COLO829 (cell line): ENCODE measurements at regions not wholly inside any gene's neighbourhood (a gene's known extent, or its start where the extent isn't known, plus 50 kb on each side); places are given as distances from the start of the nearest gene placed in this dataset.

Experiments
- DNase-seq: peaks from one replicate; pipeline ENCODE4 v3.0.0; 2012; ENCODE audit warnings: low spot score

DNA sequence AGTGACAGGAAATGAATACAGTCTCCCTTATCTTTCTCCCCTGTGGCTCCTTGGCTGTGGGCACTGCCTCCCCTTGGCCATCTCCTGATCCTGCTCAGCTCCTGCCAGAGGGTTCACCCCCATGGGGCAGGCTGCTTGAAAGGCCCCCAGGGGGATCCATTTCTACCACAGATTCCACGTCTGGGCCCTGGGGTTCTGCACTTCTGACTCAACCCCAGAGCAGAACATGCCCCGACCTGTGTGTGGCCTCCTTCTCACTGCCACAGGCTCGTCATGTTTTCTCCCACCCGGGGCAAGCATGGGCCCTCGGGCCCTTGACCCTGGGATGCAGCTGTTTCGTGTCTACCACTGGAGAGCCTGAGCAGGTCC, 122.2 kb downstream of the ACKR3 start:
- no peak for DNase-seq

DNA sequence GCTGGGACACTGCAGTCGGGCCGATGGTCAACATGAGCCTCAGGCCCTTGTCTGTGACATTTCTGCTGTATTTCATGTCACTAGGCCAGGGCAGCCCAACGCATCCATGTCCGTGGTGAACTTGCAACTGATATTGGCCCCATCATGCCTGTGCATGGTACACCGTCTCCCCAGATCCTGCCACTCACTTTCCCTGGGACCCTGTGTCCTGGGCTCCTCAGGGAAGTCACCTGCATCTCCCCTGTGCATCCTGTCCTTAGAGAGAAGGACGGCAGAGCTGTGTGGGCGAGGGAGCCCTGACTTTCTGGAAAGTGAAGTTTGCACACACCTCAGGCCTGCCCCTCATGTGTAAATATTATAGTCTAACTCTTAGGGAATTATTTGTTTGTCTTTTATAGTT, 123.3 kb downstream of the ACKR3 start:
- no peak for DNase-seq

DNA sequence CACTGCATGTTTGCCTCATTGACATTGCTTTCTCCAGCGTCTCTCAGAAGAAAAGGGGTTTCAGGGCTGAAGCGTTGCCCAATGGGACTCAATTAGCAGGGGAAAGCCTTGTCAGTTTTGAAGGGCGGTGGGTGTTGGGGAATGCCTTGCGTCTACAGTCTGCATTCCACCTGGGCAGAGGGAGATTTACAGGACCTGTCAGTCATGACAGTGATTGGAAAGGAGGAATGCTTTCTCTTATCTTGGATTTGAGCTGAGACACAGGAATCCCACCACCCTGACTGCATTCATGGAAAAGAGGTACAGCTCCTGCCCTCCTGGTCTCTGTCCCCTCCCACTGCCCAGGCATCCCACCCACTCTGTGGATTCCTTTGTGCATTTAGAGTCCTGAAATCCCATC, 123.9 kb downstream of the ACKR3 start:
- no peak for DNase-seq

DNA sequence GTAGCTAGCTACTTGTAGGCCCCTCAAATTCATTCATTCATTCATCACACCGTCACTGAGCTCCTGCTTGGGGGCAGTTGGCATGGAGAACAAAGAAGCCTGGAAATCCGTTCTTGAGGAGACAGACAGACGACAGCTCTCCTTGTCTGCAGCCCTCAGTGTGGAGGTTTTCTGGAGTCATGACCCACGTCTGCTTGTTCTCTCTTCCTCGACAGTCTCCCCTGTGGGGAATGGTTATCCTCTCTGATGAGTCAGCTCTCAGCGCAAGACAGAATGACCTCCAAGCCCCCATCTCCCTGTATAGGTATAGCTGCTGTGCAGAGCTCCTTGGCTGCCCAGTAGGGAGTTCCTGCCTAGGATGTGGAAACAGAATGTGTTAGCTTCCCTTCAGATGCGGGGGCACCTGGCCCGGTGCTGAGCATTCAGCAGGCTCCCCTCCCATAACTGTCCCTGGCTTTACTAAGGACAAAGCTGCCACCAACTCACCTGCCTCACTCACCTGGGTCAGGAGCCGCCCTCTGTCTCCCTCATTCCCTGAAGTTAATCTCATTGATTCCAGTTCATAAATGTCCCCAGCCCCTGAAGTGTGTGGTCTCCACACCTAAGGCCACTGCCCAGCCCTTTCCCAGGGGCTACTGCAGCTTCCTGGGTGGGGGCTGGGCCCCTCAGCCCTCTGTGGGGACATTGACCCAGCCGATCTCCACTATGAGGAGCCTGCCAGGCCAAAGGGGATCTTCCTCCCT, 124.7 kb downstream of the ACKR3 start:
- no peak for DNase-seq

DNA sequence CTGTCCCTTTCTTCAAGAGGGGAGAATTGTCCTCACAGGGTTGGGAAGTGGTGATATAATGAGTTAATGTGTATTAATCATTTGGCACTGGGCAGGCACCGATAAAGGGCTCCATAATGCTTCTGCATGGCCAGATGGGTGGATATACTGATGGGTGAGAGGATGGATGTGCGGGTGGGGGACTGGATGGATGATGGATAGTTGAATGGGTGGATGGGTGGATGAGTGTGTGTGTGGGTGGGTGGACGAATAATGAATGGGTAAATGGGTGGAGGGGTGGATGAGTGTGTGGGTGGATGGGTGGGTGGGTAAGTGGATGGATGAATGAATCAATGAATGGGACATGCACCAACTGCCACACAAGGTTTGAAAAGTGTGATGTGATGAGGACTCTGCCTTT, 127.2 kb downstream of the ACKR3 start:
- DNase-seq: no peak

DNA sequence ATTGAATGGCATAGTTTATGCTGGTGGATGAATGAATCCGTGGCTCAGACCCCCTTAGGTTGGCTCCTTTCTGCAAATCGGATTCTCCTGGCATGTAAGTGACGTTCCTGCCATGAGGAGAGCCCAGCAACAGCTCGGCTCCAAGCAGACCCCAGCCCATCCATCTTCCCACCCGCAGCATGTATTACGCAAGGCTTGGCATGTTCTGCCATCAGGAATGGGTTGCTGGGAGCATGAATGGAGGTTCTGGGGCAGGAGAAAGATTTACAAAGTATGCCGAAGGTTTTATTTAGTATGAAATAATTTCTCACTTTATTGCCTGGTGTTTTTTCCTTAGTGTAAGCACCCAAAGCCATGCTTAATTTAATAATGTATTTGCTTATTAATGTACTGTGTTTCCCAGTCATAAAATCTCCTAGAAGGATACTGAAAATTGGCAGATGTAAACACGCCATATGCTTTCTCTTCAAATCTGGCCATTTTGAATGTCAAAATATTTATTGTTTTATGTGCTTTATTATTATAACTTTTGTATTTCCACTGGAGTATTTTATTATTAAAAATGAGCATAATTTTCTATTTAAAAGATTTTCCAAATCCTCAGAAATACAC, 128.5 kb downstream of the ACKR3 start:
- DNase-seq: no peak

DNA sequence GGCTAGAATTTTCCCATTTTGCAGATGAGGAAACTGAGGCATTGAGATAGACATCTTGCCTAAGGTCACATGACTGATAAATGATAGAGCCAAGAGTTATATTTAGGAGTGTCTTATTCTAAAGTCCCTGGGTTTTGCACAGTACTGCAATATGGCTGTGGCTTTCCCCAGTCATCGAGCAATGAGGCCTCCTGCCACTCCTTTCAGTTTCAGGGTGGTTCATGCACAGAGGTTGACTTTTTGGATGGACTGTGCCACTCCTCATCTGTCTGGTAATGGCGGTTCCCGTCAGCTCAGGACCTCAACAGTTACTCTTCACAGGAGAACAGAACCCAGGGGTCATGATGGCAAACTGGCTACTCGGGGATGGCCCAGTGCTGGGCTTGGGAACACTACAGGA, 131.1 kb downstream of the ACKR3 start:
- no peak for DNase-seq

DNA sequence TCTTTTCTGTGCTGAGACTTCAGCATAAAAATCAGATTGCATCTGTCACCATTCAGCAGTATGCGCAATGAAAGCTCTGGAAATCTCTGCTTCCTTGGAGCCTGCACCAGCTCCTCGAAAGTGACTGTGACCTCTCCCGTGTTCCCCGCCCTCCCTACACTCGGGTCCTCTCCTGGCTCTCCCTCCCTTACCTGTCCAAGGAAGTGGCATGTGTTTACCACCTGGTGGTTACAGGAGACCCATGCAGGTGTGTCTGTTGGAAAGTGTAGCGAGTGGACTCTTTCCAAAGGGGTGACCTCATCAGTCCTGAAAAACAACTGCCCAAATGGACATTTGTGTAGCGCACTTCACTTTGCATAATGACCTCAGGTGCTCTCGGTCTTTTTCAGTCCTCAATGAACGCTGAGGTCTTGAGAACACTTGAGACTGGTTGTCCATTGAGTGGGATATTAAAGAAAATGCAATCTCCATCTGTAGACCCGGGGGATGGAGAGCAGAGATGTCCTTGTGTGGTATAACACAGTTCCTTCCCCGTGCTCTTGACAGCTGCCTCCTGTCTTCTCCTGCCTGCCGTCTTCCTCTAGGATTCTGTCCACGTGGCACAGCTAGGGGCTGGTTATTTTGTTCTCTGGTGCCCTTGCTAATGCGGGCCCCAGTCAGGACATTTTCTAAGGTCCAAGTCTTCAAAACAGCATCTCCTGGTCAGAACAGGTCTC, 133.2 kb downstream of the ACKR3 start:
- no peak for DNase-seq

DNA sequence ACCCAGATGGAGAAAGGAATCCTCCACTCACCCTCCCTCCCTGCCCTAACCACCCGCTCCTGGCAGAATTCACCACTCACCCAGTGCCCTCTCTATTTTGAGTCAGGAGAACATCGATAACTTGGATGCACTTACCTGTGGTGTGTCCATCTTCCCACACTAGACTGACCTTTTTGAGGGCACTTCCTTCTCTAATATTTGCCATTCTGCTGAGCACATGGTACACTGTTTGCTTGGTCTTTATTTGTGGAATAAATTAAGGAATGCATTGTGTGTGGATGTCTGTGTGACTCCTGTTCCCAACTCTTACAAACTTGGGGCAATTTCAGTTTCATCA, 133.7 kb downstream of the ACKR3 start:
- no peak for DNase-seq

DNA sequence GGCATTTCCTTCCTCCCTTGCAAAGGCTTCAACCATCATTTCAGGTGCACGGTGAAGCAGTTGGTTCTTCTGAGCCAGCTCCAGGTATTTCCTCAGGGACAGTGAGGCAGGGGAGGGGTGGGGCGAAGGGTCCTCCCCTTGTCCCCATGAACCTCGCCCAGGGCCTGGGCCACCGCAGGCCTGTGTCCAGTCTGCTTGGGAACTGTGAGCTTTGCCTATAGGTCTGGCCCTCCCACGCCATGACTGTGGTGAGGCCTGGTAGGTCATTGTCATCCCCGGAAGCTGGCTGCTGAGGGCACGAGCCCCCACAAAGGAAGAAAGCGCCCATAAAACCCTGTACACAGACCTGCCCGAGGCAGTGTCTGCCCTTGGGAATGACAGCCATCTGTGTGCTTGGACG, 134.3 kb downstream of the ACKR3 start:
- no peak for DNase-seq

DNA sequence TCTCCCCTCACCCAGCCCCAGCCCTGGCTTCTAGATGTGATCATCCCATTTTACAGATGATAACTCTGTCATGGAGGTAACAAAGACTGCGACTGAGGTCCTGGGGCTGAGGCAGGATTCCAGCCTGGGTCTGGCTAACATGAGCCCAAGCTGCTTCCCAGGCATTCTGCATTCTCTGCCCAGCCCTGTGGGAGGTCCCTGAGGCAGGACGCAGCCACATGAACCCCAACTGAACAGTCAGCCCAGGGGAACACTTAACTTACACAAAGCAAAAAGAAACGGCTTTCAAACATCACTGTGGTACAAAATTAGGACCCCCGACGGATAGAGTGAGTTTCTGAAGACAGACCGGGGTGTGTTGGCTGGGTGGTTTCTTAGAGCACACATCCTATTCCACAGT, 135.3 kb downstream of the ACKR3 start:
- DNase-seq: no peak

DNA sequence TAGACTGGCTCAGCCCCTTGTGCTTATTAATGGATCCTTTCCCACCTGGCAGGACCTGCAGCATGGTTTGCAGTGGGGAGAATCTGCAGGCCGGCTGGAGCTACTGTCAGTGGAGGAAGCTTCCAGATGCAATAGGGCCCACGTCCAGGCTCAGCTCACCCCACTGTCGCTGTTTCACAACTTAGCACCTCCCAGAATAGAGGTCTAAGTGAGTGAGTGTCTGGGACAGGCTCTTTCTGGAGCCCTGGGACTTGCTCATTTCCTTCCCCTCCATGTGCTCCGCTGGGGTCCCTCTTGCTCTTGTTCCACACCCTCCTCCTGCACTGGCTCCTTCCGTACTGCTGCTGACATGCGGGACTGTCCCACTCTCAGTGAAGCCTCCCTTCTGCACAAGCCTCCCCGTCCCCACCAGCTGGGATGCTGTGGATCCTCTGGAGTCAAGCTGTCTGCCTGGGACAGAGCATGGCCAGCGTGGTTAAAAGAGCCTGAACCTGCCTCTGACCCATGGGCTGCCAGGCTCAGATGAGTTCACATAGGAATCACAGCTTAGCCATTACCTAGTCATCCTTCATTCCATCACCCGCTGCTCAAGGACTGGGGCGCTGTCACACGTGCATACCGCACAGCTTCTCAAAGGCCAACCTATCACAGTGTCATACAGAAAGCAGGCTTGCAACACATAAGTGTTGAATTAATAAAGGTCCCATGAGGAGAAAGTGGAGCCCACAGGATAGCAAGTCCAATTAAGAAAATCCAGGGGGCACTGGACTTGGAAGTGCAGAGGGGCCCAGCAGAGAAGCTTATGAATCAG, 135.9 kb downstream of the ACKR3 start:
- DNase-seq: no peak

DNA sequence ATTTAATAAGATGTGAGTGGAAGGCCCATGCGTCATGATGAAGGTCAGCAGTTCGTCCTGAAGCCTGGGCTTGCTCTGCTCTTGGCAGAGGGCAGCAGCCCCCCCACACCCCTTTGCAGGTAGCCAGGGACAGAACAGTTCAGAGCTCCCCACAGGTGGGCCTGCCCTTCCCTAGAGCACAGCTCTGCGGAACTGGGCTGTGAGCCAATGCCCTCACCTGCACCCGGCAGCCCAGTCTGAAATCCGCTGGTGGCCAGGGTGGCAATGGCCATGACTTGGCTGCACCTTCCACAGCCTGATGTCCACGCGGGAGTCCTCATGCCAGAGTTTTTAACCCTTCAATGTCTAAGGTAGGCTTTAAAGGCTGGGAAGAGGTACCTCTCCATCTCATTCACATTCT, 136.7 kb downstream of the ACKR3 start:
- no peak for DNase-seq

DNA sequence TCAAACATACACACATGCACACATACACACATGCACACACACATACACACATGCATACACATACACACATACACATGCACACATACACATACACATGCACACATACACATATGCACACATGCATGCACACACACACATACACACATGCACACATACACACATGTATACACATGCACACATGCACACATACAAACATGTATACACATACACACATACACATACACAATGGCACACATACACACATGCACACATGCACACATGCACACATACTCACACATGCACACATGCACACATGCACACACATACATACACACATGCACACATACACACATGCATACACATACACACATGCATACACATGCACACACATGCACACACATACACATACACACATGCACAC, 137.2 kb downstream of the ACKR3 start:
- no peak for DNase-seq

DNA sequence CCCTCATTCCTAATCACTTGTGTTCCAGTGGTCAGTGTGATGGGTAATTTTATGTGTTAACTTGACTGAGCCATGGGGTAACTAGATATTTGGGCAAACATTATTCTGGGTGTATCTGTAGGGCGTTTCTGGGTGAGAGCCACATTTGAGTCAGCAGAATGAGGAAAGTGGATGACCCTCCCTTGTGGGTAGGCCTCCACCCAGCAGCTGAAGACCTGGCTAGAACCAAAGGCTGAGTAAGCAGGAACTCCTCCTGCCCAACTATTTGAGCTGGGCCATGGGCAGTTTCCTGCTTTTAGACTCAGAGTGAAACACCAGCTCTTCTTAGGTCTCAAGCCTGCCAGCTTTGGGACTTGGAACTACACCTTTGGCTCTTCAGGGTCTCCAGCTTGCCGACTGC, 141.8 kb downstream of the ACKR3 start:
- no peak for DNase-seq

DNA sequence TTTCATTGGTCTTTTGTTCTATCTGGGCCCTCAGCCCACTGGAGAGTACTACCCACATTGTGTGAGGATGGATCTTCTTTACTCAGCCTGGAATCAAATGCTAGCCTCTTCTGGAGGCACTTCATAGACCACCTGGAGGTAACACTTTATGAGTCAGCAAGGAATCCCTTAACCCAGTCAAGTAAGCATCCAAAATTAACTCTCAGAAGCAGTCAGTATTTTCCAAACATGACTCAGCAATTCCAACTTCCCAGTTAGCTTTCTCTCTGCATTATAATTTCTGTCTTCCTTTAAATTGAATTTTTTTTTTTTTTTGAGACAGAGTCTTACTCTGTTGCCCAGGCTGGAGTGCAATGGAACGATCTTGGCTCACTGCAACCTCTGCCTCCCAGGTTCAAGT, 142.7 kb downstream of the ACKR3 start:
- DNase-seq: no peak

DNA sequence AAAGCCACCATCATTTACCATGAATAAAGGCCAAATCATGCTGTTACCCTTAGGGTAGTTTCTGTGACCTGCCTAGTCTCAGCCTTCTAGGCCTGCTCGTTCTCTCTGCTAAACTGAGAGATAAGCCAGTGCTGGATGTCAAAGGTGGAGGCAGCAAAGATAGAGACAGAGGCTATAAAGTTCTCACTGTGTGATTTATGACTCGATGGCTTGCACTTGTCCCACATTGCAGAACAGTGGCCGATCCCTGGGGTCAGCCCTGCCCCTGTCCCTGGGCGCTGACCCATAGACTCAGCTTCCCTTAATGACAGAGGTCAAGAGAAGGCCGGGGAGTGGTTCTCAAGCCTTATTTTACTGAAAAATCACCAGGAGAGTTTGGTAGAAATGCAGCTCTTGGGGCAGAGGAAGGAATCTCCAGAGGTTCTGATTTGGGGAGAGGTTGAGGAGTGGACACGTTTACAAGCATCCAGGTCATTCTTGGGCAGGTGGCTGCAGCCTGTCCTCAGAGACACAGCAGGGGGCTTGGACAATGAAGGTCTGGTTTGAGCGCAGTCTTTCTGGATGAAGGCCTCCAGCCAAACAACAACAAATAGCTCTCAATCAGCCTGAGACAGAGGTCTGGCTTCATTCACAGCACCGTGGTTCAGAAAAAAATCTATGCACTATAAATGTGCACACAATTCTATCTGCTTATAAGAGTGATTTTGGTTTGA, 143.5 kb downstream of the ACKR3 start:
- DNase-seq: no peak

DNA sequence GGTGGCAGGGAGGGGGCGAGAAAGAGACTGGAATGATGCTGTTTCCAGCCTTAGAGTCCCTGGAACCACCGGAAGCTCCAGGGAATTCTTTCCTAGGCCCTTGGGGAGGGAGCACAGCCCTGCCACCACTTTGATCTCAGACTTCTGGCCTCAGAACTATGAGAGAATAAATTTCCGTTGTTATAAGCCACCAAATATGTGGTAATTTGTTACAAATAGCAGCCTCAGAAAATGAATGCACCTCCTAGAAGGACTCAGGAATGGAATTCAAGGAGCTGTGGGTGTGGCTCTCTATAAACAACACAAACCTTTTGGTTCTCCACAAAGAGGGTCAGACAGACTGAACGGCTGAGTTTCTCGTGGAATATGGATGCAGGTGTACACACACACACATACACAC, 144.5 kb downstream of the ACKR3 start:
- no peak for DNase-seq

DNA sequence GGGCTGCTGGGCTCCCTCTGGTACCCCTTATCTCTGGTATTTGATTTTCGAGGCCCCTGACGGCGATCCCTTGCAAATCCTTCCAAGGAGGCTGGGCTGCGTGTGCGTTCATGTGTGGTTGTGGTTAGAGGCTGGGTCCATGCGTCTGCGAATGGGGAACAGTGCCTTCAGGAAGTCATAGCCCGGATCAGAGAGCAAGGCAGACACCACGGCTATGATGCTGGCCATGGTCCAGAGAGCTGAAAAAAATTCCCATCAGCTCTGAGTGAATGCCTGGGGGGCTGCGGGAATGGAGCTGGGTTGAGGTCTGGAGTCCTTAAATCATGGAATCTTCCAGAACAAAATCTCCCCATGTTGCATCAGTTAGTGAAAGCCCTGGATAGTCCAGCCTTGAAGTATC, 145.5 kb downstream of the ACKR3 start:
- DNase-seq: no peak

DNA sequence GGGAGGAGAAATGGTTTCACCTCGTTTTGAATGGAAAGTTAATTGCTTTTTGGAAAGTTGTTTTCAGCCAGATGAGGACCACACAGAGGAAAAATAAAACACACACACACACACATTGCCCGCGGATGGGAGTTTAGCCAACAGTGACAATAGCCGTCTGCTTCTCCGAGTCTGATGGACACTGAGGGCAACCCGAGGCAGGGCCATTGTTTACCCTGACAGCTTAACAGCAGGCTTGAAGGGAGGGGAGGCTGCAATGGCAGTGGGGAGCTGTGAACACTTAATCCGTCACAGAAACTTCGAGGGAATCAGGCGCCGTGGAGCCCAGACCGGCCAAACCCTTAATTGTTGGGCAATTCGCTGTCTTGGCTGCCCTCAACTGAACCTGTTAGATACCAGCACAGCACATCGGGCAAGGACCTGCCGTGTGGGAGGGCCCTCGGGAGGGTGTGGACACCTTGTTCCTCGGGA, 145.9 kb downstream of the ACKR3 start:
- no peak for DNase-seq

DNA sequence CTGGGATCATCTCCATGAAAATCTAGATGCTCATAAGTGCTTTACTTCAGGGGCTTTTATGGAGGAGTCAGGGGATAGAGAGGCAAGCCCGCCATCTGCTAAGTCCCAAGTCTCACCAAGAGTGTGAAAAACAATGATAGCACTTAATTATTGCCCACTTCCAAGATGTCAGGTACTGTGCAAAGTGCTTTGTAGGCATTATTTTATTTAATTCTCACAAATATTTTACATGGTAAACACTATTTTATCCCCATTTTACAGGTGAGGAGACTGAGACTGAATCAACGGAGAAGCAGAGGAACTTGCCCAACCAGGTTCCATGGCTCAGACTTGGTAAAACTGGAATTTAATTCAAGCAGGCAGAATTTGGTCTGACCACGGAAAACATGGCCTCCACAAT, 147.5 kb downstream of the ACKR3 start:
- DNase-seq: no peak

DNA sequence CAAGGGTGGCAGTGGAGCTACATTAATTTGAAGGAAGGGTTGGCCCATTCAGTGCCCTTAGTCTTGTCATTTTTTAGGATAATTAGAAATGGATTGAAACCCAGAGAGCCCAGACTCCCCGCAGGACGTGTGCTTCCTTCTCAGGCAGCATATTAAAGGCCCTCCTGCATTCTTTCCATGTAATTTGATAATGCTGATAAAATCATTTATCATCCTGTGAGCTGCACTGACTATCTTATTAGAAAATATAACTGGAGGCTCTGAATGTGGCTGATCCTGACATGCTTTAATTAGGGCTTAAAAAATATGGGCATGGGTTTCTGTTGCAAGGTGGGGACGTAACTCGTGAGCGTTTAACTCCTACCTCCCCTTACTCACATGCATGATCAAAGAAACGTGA, 148.1 kb downstream of the ACKR3 start:
- DNase-seq: no peak
